Fibroblast of villous mesenchyme (primary cell): ENCODE measurements at regions not wholly inside any gene's neighbourhood (a gene's known extent, or its start where the extent isn't known, plus 50 kb on each side); places are given as distances from the start of the nearest gene placed in this dataset.
"Not testable (repeated sequence)": the region's sequence is repeated elsewhere in the genome, so short reads cannot be mapped to it uniquely, and the experiment has no call there.

Experiments
- DNase-seq: peaks from one replicate; pipeline ENCODE4 v3.0.0-alpha.2; 2010; ENCODE audit warnings: low read depth
- H3K4me3 ChIP-seq: 2 replicates; pipeline ENCODE4 v1.5.1; 2011; ENCODE audit warnings: low read depth, mild to moderate bottlenecking, low read length
- CTCF ChIP-seq: IDR thresholded peaks from 2 replicates; pipeline ENCODE4 v1.5.1; 2012; ENCODE audit warnings: low read depth, mild to moderate bottlenecking, low read length; ENCODE audit not compliant: insufficient read depth

GRCh38 chr6:40876336-40876735 lies 162.7 kb downstream of the UNC5CL start:
- no peak overlapping the region for H3K4me3 ChIP-seq
- DNase-seq: no peak
- no peak for TF ChIP-seq CTCF

- DNase-seq: no peak
- H3K4me3 ChIP-seq: no peak overlapping the region
- no peak for TF ChIP-seq CTCF
These were observed 164.5 kb downstream of the UNC5CL start for GRCh38 chr6:40874495-40874894.

GRCh38 chr6:40871424-40871823 lies 167.6 kb downstream of the UNC5CL start:
- TF ChIP-seq CTCF: no peak
- DNase-seq: no peak
- H3K4me3 ChIP-seq: no peak overlapping the region

GRCh38 chr6:40868089-40868865 lies 170.7 kb downstream of the UNC5CL start:
- DNase-seq: not testable (repeated sequence)

GRCh38 chr6:40867527-40867926 lies 171.5 kb downstream of the UNC5CL start:
- not testable (repeated sequence) for H3K4me3 ChIP-seq, DNase-seq

More at GRCh38 chr6:40868089-40868865, 170.7 kb downstream of the UNC5CL start:
- H3K4me3 ChIP-seq: not testable (repeated sequence)

- not testable (repeated sequence) for DNase-seq, H3K4me3 ChIP-seq
These were observed 173.8 kb downstream of the UNC5CL start for GRCh38 chr6:40865259-40865658.

GRCh38 chr6:40860443-40860842 lies 178.6 kb downstream of the UNC5CL start:
- DNase-seq: no peak
- H3K4me3 ChIP-seq: no peak overlapping the region
- TF ChIP-seq CTCF: no peak

- no peak overlapping the region for H3K4me3 ChIP-seq
- TF ChIP-seq CTCF: no peak
- no peak for DNase-seq
These were observed 182.8 kb downstream of the UNC5CL start for GRCh38 chr6:40856271-40856670.
